SK-N-SH (cell line): ENCODE measurements at regions not wholly inside any gene's neighbourhood (a gene's known extent, or its start where the extent isn't known, plus 50 kb on each side); places are given as distances from the start of the nearest gene placed in this dataset.

Source experiments
- CTCF ChIA-PET: fragments of 300-600, 350-600 bp; formaldehyde crosslinking; extraction: SDS; loops from one replicate; lab custom pipeline; 2021; lab: Yijun Ruan, JAX
- POLR2A ChIA-PET: fragments of 350-600 bp; sonication (Branson Sonifier 250); formaldehyde crosslinking; extraction: SDS; loops from one replicate; lab custom pipeline; 2020; ENCODE audit warnings: antibody characterized with exemption, inconsistent platforms; lab: Yijun Ruan, JAX
- DNase-seq: peaks from one replicate; pipeline ENCODE4 v3.0.0; 2012
- H2AFZ ChIP-seq: fragments of 200-600 bp; sonication (generic); 2 replicates; pipeline ENCODE4 v1.8.1; 2016; ENCODE audit warnings: antibody characterized with exemption, mild to moderate bottlenecking, low read depth
- H3F3A ChIP-seq: fragments of 200-600 bp; sonication (generic); replicated peaks from 2 replicates; pipeline ENCODE3; 2016; ENCODE audit warnings: antibody characterized with exemption, mild to moderate bottlenecking; ENCODE audit not compliant: insufficient read depth
- H3K27ac ChIP-seq, 2 experiments: fragments of 200-500 bp in 1 of 2; fragments of 200-600 bp in 1 of 2; sonication (Bioruptor generic) in 1 of 2; sonication (generic), shearing (Covaris generic) in 1 of 2; 2 replicates each; pipeline versions ENCODE4 v1.5.1 to v1.6.1; 2014 to 2016; ENCODE audit warnings: low read depth in 2 of 2, inconsistent platforms in 1 of 2, low read length in 1 of 2, mild to moderate bottlenecking in 1 of 2, mixed read lengths in 1 of 2
- H3K27me3 ChIP-seq: fragments of 200-600 bp; sonication (generic), shearing (Covaris generic); 2 replicates; pipeline ENCODE4 v1.6.1; 2016; ENCODE audit warnings: mixed run types; ENCODE audit not compliant: insufficient read depth
- H3K36me3 ChIP-seq, 2 experiments: fragments of 200-500 bp in 1 of 2; fragments of 200-600 bp in 1 of 2; sonication (Bioruptor generic) in 1 of 2; sonication (generic) in 1 of 2; replicated peaks in 1 of 2; 2 replicates each; pipeline versions ENCODE3 to v1.5.1; 2014 to 2016; ENCODE audit warnings: low read length in 1 of 2, mild to moderate bottlenecking in 1 of 2; ENCODE audit not compliant: insufficient read depth in 2 of 2, control insufficient read depth in 1 of 2
- H3K4me1 ChIP-seq, 2 experiments: fragments of 200-500 bp in 1 of 2; fragments of 200-600 bp in 1 of 2; sonication (Bioruptor generic) in 1 of 2; sonication (generic), shearing (Covaris generic) in 1 of 2; 2 replicates each; pipeline versions ENCODE4 v1.5.1 to v1.6.1; 2014 to 2016; ENCODE audit warnings: low read depth in 1 of 2, low read length in 1 of 2, mixed run types in 1 of 2; ENCODE audit not compliant: insufficient read depth in 2 of 2, control insufficient read depth in 1 of 2
- H3K4me2 ChIP-seq: fragments of 200-600 bp; sonication (generic), shearing (Covaris generic); 2 replicates; pipeline ENCODE4 v1.6.1; 2017; ENCODE audit warnings: mixed run types
- H3K4me3 ChIP-seq, 2 experiments: fragments of 200-500 bp in 1 of 2; fragments of 200-600 bp in 1 of 2; sonication (Bioruptor generic) in 1 of 2; sonication (generic), shearing (Covaris generic) in 1 of 2; 2 replicates each; pipeline versions ENCODE4 v1.5.1 to v1.8.1; 2014 to 2016; ENCODE audit warnings: low read depth in 2 of 2, inconsistent platforms in 1 of 2, low read length in 1 of 2, mild to moderate bottlenecking in 1 of 2, mixed read lengths in 1 of 2, moderate library complexity in 1 of 2
- H3K79me2 ChIP-seq: fragments of 200-600 bp; sonication (generic); 2 replicates; pipeline ENCODE4 v1.8.1; 2017; ENCODE audit warnings: mild to moderate bottlenecking; ENCODE audit not compliant: insufficient read depth
- H3K9ac ChIP-seq: fragments of 200-600 bp; sonication (generic); 2 replicates; pipeline ENCODE4 v1.6.1; 2017; ENCODE audit warnings: mixed run types
- H3K9me2 ChIP-seq: fragments of 200-600 bp; sonication (generic); 2 replicates; pipeline ENCODE4 v1.6.1; 2017; ENCODE audit warnings: mixed run types
- H3K9me3 ChIP-seq: fragments of 200-600 bp; sonication (generic); 2 replicates; pipeline ENCODE4 v1.6.1; 2017; ENCODE audit warnings: mixed run types, mild to moderate bottlenecking, moderate library complexity
- H4K20me1 ChIP-seq: fragments of 200-600 bp; sonication (generic); 2 replicates; pipeline ENCODE4 v1.6.1; 2017; ENCODE audit warnings: mild to moderate bottlenecking, mixed run types; ENCODE audit not compliant: insufficient read depth
- EP300 ChIP-seq, 2 experiments: IDR thresholded peaks; 2 replicates each; pipeline versions ENCODE4 v1.4.0 to v1.6.1; 2012; ENCODE audit warnings: borderline replicate concordance in 1 of 2, low read depth in 1 of 2, low read length in 1 of 2
- FOSL2 ChIP-seq: IDR thresholded peaks from 2 replicates; pipeline ENCODE4 v1.4.0; 2012; ENCODE audit warnings: low read depth, mild to moderate bottlenecking, moderate library complexity, borderline replicate concordance
- FOXJ3 ChIP-seq: sonication (generic); formaldehyde crosslinking; IDR thresholded peaks from 2 replicates; pipeline ENCODE4 v1.5.1; 2020; ENCODE audit warnings: mild to moderate bottlenecking, missing genetic modification reagents
- GABPA ChIP-seq: IDR thresholded peaks from 2 replicates; pipeline ENCODE4 v1.4.0; 2012; ENCODE audit warnings: low read depth, mild to moderate bottlenecking
- MEF2A ChIP-seq: IDR thresholded peaks from 2 replicates; pipeline ENCODE4 v1.4.0; 2012; ENCODE audit warnings: low read depth, borderline replicate concordance
- NFIC ChIP-seq: IDR thresholded peaks from 2 replicates; pipeline ENCODE4 v1.4.0; 2012; ENCODE audit warnings: borderline replicate concordance
- RFX5 ChIP-seq: IDR thresholded peaks from 2 replicates; pipeline ENCODE4 v1.6.1; 2012; ENCODE audit warnings: mild to moderate bottlenecking, improper control_type of control experiment, low read length
- SIN3A ChIP-seq: IDR thresholded peaks from 2 replicates; pipeline ENCODE4 v1.6.1; 2012; ENCODE audit warnings: low read depth, mild to moderate bottlenecking, low read length, moderate library complexity, borderline replicate concordance
- YY1 ChIP-seq: IDR thresholded peaks from 2 replicates; pipeline ENCODE4 v1.4.0; 2012; ENCODE audit warnings: low read depth, mild to moderate bottlenecking
- WGBS: methylation state at CpG from one replicate; pipeline ENCODE4 v1.1.6; 2017; ENCODE audit warnings: low lambda C conversion rate; 5-methylcytosine and 5-hydroxymethylcytosine counted together
- TF ChIP-seq, protein P1 (sequence below): fragments of 150-350 bp; IDR thresholded peaks from 2 replicates; pipeline ENCODE4 v1.6.1; 2016; ENCODE audit warnings: mild to moderate bottlenecking, low read depth, low read length
- TF ChIP-seq, protein P2 (sequence below): fragments of 150-350 bp; IDR thresholded peaks from 2 replicates; pipeline ENCODE4 v1.6.1; 2017; ENCODE audit warnings: antibody characterized with exemption, low read length, low read depth, borderline replicate concordance

DNA sequence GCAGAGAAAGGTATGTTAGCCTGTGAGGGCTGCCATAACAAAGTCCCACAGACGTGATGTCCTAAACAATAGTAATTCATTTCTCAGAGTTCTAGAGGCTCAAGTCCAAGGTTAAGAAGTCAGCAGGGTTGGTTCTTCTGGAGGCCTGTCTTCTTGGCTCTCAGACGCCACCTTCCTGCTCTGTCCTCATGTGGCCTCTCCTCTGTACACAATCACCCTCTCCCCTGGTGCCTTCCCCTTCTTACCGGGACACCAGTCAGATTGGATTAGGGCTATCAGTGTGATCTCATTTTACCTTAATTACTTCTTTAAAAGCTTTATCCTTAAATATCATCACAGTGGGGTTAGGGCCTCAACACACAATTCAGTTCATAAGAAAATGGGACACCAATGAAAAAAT is 860.5 kb downstream of the RNF144A start:
- Histone ChIP-seq H3K79me2 (no peaks in the 10 kb centered on the region), H2AFZ (no peak overlapping the region), H3K4me1 (no peaks in the 10 kb centered on the region), H3K9ac (no peak overlapping the region), H3K27me3 (no peaks in the 10 kb centered on the region), H3K9me2 (no peaks in the 10 kb centered on the region), H3K36me3 (no peaks in the 10 kb centered on the region), H4K20me1 (no peaks in the 10 kb centered on the region), H3K4me2 (no peak overlapping the region), H3F3A (no peaks in the 10 kb centered on the region), H3K9me3 (no peaks in the 10 kb centered on the region), H3K4me3 (no peak overlapping the region), H3K27ac (no peak overlapping the region)
- POLR2A ChIA-PET = no interaction called here
- 82% methylated on average over 3 of the region's 3 CpGs for WGBS
- TF ChIP-seq, protein P1, sequence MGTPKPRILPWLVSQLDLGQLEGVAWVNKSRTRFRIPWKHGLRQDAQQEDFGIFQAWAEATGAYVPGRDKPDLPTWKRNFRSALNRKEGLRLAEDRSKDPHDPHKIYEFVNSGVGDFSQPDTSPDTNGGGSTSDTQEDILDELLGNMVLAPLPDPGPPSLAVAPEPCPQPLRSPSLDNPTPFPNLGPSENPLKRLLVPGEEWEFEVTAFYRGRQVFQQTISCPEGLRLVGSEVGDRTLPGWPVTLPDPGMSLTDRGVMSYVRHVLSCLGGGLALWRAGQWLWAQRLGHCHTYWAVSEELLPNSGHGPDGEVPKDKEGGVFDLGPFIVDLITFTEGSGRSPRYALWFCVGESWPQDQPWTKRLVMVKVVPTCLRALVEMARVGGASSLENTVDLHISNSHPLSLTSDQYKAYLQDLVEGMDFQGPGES = no peak
- no peak for TF ChIP-seq RFX5
- no peak for TF ChIP-seq FOSL2
- TF ChIP-seq MEF2A = no peak
- no peak for TF ChIP-seq GABPA
- TF ChIP-seq, protein P2, sequence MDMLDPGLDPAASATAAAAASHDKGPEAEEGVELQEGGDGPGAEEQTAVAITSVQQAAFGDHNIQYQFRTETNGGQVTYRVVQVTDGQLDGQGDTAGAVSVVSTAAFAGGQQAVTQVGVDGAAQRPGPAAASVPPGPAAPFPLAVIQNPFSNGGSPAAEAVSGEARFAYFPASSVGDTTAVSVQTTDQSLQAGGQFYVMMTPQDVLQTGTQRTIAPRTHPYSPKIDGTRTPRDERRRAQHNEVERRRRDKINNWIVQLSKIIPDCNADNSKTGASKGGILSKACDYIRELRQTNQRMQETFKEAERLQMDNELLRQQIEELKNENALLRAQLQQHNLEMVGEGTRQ = no peak
- TF ChIP-seq SIN3A = no peak
- TF ChIP-seq FOXJ3 (CRISPR knock-in tag) = no peak
- no peak for TF ChIP-seq EP300 (IDR thresholded peaks at IDR 0.05; ENCODE audit: borderline replicate concordance in 1 of 2, low read depth in 1 of 2, low read length in 1 of 2)
- TF ChIP-seq NFIC = no peak
- DNase-seq = no peak
- CTCF ChIA-PET = no interaction called here

DNA sequence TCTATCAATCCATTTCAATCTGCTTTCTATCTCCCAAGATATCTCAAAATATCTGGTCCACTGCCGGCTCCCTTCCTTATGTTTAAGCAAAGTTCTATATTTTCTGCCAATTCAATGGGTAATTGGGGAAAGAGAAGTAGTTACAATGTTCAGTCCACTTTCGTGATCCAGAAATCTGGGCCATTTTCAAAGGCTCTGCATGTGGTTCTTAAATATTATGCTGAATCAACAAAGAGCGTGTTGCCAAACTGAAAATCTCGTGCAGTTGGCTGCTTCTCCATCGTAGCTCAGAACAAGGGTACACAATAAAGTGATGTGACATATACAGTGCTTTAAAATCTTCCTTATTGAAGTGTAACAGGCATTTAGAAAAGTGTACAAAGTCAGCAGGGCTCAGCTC is 863.1 kb downstream of the RNF144A start:
- no peak overlapping the region for H3K9ac ChIP-seq
- no peak overlapping the region for H2AFZ ChIP-seq
- H3K4me3 ChIP-seq = no peak overlapping the region
- DNase-seq = no peak
- no peaks in the 10 kb centered on the region for H3K79me2 ChIP-seq
- no peaks in the 10 kb centered on the region for H3K27me3 ChIP-seq
- H3K9me2 ChIP-seq = no peaks in the 10 kb centered on the region
- WGBS = 60% methylated on average over 5 of the region's 5 CpGs
- H3K27ac ChIP-seq = no peak overlapping the region
- no peaks in the 10 kb centered on the region for H3K9me3 ChIP-seq
- CTCF ChIA-PET = interaction anchor here (1.3 to 1.6 kb wide), 2 partner anchors 14 to 18 kb away, joined by 3 to 4 read pairs; no protein-coding TSS in a partner anchor
- H4K20me1 ChIP-seq = no peaks in the 10 kb centered on the region
- TF ChIP-seq YY1 (no peak), RFX5 (no peak)
- TF ChIP-seq, all 33 proteins: peak for 0
- no peaks in the 10 kb centered on the region for H3K4me1 ChIP-seq
- H3K36me3 ChIP-seq = no peaks in the 10 kb centered on the region
- POLR2A ChIA-PET = no interaction called here
- H3K4me2 ChIP-seq = no peak overlapping the region
- H3F3A ChIP-seq = no peaks in the 10 kb centered on the region
